Cardiac septum (tissue), 1 donor: ENCODE measurements at regions not wholly inside any gene's neighbourhood (a gene's known extent, or its start where the extent isn't known, plus 50 kb on each side); places are given as distances from the start of the nearest gene placed in this dataset.
"Not testable (repeated sequence)": the region's sequence is repeated elsewhere in the genome, so short reads cannot be mapped to it uniquely, and the experiment has no call there.

Experiments
- DNase-seq: peaks from one replicate; pipeline ENCODE4 v3.0.0-alpha.2; 2020; ENCODE audit warnings: low spot score
- intact Hi-C: fragments of 100-400 bp; cut with DNase I; formaldehyde crosslinking; loops from one replicate; pipeline ENCODE4 v1.14.0; 2022
- donor health status: DM: no; HTN: no; CAD: no.

DNA sequence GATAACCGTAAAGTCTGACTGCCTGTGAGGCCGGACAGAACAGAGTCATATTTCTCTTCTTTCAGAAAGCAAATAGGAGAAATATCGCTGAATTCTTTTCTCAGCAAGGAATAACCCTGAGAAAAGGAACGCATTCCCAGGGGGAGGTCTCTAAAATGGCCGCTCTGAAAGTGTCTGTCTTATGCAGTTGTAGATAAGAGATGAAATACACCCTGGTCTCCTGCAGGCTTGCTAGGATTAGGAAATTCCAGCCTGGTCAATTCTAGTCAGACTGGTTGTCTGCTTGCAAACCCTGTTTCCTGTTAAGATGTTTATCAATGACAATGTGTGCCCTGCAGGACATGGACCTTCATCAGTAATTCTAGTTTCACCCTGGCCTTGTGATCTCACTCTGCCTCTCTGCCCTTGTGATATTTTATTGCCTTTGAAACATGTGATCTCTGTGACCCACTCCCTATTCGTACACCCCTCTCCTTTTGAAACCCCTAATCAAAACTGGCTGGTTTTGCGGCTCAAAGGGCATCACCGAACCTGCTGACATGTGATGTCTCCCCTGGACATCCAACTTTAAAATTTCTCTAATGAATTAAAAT, 934.8 kb upstream of the SPRY2 start:
- intact Hi-C loops, result no loop called here

DNA sequence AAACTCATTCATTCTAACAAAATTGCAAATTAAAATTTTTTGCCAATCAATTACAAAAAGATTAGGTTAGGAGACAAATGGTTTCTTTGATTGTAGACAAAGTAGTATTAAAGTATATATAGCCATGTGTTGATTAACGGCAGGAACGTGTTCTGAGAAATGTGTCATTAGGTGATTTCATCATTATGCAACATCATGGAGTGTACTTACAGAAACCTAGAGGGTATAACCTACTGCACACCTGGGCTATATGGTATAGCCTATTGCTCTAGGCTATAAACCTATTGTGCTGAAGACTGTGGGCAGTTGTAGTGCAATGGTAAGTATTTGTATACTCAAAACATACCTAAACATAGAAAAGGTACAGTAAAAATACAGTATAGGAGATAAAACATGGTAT, 906.8 kb upstream of the SPRY2 start:
- intact Hi-C loops, result no loop called here
- DNase-seq, result no peak

More for the DNA sequence above, 934.8 kb upstream of the SPRY2 start:
- no peak for DNase-seq

DNA sequence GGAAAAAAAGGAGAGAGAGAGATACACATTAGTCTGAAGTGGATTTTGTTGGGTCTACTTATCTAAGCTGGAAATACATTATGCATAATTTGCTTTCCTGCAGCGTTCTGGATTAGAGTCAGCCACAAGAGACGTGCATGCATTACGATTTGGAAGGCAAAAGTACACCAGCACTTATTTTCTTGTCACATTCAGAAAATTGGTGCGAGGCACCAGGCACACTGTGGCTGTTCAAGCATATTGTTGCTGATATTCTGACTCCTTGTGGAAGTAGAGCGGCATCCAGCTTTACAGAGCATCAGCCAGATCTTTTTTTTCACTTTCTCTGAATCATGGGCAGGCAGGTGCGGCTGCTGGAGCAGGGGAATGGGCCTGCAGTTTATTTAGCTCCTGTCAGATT, 905.6 kb upstream of the SPRY2 start:
- no peak for DNase-seq
- intact Hi-C loops, result no loop called here

DNA sequence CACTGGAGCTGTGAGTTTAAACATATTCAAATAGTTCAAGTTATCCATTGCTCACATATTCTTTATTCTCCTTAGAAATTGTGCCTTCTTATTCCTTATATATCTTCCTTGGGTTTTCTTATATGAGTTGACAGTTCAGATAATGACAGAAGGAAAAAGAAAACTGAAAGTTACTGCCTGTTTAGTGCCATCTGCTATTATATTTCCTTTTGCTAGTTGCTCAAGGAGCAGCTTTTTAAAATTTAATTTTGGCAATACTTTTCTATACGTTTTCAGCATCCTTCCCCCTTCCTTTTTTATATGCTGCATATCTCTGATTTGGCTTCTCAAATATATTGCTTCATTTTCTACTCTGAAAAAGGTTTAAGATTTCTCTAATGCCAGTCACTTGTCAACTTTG, 903.1 kb upstream of the SPRY2 start:
- DNase-seq, result no peak
- intact Hi-C loops, result no loop called here

DNA sequence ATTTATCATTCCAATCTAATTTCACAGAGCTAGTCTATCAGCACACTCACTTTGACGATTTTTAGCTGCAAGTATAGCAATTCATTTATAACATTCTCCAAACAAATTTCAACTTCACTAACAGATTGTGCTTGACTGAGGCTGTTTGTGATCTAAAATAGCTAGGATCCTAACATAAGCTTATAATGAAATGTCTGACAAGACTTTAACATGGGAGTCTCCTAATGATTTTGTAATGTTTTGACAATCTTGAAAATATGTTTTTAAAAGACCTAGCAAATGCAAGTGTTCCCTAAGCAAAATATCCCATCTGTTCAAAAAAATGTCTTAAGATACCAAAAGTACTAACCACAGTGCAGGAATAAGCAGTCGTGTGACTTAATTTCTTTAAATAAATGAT, 889.5 kb upstream of the SPRY2 start:
- intact Hi-C loops, result no loop called here
- DNase-seq, result no peak

DNA sequence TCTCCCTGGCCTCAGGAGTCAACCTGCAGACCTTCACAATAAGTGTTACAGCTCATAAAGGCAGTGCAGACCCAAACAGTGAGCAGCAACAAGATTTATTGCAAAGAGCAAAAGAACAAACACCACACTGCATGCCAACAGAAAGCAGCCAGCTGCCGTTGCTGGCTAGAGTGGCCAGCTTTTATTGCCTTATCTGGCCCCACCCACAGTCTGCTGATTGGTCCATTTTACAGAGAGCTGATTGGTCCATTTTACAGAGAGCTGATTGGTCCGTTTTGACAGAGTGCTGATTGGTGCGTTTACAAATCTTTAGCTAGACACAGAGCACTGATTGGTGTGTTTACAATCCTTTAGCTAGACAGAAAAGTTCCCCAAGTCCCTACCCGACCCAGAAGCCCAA, 885.9 kb upstream of the SPRY2 start:
- intact Hi-C loops, DNase-seq: not testable (repeated sequence)

DNA sequence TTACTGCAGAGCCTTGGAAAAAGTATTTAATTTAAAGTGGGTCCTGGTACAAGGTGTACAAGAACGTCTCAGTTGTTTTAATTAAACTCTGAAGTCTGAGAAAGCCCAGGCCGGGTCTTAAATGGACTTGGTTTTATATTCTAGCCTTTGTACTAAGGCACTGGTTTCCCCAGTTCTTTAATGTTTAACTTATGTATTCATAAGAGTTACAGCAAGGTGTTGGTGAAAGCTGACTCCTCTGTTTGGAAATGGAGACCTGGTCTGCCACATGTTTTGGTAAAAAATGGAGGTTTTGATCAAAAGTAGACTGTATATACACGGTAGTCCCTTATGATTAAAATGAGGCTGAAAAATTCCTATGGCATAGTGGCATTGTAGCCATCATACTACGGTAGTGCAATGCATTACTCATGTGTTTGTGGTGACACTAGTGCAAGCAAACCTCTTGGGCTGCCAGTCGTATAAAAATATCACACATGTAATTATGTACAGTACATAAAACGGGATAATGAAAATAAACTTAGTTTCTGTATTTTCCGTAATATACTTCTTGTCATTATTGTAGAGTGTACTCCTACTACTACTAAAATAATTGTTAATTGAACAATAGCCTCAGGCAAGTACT, 883.4 kb upstream of the SPRY2 start:
- intact Hi-C loops, result no loop called here
- DNase-seq, result no peak

DNA sequence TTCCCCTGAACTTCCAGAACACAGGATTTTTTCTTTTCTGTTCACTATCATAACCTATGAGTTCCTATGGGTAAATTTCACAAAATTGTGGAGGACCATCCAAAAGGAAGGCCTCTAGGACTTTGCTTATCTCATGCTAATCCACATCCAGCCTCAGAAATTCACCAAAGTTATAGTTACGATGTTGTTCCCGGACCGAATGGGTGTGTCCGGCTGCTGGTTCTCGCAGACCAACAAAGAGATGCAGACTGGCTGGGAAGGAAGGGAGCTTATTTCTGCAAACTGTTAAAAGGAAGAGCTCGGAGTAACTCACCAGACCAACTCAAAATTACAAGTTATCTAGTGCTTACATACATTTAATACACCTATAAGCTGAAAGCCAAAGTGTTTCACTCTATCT, 882.9 kb upstream of the SPRY2 start:
- no peak for DNase-seq
- intact Hi-C loops, result no loop called here

DNA sequence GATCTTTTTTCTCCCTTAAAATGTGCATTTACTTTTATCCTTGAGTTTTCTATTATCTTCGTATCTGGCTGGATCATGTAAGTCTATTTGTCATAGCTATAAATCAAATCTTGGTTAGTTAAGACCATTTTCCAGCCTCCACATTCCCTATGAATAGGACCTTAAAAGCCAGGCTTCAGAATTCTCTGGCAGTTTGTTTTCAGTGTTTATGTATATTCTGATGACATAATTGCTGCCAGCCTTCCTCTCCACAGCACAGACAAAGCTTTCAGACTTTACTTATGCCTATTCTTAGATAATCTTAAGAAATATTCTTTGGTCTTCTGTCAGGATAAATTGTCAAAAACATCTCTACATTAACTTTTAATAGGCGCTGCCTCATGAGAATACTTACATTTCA, 870.8 kb upstream of the SPRY2 start:
- intact Hi-C loops, result no loop called here
- no peak for DNase-seq

DNA sequence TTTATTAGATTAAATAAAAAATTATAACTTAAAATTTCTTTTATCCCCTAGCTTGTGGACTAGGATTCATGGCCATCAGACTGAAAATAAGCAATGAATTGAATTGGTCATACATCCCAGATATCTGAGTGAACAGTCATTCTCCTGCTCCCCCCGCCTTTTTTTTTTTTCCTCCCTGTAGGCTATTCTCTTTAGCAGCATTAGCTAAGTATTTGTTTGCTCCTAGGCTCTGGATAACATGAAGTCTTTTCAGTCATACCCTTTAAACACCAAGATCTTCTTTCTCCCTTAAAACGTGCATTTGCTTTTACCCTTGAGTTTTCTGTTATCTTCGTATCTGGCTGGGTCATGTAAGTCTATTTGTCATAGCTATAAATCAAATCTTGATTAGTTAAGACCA, 866.7 kb upstream of the SPRY2 start:
- intact Hi-C loops, result no loop called here
- no peak for DNase-seq

DNA sequence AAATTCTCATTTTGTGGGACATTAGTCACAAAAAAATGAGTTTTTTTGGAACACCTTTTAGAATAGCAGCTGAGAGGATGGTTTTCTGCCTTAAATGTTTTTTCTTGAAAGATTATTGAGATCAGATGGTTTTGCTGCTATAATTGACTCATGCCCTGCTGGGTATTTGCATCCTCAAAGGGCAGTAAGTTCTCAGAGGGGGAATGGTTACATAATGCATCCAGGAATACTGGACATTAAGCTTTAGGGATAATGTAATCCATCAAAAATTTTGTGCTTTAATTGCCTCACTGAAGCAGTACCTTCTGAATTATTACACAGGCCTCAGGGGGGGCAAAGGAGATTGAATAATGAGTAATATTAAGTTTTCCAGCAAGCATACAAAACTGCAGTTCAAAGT, 866.3 kb upstream of the SPRY2 start:
- intact Hi-C loops, result no loop called here
- DNase-seq, result no peak

DNA sequence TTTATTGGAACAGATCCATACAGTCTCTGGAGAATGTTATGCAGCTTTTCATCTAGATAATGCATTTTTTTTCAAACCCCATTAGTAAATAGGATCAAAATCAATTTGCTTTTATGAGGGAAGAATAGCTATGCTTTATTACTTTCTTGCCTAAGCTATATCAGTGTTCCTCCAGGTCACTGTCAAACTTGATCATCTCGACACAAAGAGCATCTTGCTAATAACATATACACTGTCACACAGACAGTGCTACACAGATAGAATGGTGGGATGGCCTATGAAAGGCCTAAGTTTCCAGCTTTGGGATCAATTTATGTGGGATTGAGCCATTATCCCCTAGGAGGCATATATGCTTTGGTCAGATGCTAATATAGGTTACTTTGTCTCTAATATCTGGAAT, 862.9 kb upstream of the SPRY2 start:
- intact Hi-C loops, result no loop called here
- DNase-seq, result no peak

DNA sequence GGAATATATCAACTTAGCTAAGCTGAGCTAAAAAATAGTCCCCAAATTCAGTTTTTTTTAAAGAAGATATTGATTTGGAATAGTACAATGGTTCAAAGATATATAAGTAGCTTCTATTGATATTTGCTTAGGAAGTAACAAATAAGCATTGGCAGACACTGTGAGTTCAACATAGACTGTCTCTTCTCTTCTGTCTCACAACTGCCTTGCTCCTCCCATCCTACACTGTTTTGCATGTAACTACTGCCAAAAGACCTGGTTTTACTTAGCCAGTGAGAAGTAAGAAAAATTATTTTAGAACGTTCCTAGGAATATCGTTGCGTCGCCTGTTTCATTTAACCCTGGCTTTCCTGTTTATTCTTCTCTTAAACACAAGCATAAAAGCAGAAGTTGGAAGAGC, 859.0 kb upstream of the SPRY2 start:
- DNase-seq, result no peak
- intact Hi-C loops, result no loop called here

DNA sequence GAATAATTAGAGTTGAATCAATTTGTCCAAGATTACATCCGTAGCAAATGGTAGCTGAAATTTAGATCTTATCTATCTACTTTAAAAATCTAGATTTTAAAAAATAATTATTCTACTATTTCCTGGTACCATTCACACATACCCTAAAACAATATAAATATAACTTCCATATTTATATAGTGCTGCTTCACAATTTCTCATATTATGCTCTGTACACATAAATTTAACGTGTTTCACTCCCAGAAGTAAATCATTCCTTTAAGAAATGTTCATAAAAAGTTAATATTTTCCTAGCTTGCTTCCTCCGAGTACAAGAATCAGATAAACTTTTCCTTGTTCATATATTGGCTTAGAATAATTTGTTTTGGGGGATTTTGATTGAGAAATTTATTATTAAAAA, 857.0 kb upstream of the SPRY2 start:
- DNase-seq, result no peak
- intact Hi-C loops, result no loop called here

DNA sequence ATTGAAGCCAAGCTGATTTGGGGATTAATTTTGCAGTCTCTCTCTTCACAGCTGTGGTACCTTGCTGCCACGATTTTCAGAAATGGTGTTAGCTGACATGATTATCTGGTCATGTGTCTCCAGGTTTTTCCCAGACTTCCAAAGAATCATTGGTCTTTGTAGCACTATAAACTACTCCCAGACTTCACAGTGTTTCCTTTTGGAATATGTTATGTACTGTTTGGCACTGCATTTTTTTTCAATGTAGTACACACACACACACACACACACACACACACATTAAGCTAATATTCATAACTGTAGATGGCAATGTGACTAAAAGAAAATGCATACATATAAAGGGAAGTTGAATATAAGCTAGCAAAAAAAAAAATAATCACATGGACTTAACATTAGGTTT, 856.6 kb upstream of the SPRY2 start:
- intact Hi-C loops, result no loop called here
- DNase-seq, result no peak

DNA sequence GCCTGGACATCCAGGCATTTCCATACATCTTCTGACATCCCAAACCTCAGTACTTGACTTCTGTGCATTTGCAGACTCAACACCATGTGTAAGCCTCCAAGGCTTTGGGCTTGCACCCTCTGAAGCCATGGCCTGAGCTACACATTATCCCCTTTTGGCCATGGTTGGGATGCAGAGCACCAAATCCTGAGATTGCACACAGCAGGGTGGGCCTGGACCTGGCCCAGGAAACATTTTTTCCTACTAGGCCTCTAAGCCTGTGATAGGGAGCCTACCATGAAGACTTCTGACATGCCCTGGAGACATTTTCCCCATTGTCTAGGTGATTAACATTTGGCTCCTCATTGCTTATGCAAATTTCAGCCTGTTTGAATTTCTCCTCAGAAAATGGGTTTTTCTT, 853.4 kb upstream of the SPRY2 start:
- intact Hi-C loops, result no loop called here

DNA sequence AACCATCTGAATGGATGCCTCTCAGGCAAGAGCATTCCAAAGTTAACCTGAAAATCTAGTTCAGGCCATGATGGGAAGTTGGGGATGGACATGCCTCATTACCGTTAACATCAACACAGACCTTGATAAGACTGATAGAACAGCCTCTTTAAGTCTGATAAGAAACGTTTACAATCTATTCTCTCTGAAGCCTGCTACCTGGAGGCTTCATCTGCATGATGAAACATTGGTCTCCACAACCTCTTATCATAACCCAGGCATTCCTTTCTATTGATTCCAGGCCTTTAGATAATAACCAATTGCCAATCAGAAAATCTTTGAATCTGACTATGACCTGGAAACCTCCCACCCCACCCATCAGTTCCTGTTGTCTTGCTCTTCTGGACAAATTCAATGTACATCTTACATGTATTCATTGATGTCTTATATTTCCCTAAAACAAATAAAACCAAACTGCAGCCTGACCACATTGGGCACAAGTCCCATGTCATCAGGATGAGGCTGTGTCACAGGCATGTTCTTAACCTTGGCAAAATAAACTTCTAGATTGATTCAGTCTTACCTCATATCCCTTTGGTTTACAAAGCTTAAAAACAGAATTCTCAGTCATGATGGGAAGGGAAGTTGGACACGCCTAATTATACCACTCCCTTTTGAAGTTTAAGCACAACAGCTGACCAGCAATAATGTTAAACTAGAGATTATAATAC, 843.8 kb upstream of the SPRY2 start:
- no peak for DNase-seq
- intact Hi-C loops, result no loop called here

More for the DNA sequence above, 853.4 kb upstream of the SPRY2 start:
- no peak for DNase-seq

DNA sequence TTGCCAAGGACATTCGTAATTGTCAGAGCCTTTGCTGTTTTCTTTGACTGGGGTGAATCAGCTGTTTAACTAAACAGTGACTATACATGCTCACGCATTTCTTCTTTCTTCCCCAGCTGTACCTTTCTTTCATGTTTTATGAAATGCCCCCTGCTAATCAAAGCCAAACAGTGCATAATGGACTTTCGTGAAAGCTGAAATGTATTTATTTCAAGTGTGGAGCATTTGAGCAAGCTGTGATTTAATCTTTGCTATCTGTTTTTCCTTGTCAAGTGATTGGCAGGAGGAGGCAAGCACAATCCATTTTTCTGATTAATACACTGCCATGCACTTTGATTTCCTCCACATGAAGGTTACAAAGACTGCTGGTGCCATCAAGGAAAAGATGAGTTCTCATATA, 831.7 kb upstream of the SPRY2 start:
- no peak for DNase-seq
- intact Hi-C loops, result no loop called here

DNA sequence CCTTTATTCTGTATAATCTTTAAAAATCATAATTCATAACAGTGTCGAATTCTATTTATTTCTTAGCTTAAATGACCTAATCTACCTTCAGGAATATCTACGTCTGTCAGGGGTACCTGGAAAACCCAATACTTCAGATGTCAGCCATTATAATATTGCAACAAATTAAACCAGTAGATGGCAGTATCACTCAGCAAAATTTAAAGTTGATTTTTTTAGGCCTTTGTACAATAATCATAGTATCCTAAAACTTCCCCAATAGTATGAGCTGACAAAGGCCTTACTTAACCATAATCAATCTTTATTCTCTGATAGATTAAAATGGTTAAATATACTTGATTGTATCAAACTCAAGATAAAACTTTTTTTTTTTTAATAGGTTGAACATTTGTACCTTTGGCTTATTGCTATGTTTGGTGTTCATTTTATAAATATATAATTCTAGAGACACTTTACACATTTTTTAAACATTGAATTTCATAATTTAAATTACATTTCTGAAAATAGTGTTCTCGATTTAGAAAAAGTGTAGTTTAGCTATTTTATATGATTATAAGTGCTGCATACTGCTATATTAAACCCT, 830.2 kb upstream of the SPRY2 start:
- intact Hi-C loops, result no loop called here

DNA sequence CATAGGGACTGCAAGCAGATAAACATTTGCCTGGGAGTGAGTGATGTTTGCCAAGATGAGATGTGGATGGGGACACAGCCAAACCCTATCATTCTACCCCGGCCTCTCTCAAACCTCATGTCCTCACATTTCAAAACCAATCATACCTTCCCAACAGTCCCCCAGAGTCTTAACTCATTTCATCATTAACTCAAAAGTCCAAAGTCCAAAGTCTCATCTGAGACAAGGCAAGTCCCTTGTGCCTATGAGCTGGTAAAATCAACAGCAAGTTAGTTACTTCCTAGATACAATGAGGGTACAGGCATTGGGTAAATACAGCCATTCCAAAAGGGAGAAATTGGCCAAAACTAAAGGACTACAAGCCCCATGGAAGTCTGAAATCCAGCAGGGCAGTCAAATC, 822.9 kb upstream of the SPRY2 start:
- DNase-seq, intact Hi-C loops: not testable (repeated sequence)

More for the DNA sequence above, 830.2 kb upstream of the SPRY2 start:
- DNase-seq, result no peak

DNA sequence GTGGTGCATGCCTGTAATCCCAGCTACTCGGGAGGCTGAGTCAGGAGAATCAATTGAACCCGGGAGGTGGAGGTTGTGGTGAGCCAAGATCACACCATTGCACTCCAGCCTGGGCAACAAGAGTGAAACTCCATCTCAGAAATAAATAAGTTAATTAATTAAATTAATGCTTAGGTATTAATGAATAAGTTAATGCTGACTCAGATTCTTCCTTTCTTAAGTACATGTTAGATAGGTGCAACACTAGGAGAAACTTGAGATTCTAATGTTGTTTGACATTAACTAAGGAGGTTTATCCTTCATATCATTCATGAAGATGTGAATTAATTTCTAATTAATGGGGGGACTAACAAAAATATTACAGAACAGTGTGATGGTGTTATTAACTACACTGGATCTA, 812.6 kb upstream of the SPRY2 start:
- no peak for DNase-seq
- intact Hi-C loops, result no loop called here
